ENCODE measurements at regions not wholly inside any gene's neighbourhood (a gene's known extent, or its start where the extent isn't known, plus 50 kb on each side); places are given as distances from the start of the nearest gene placed in this dataset.

DNA sequence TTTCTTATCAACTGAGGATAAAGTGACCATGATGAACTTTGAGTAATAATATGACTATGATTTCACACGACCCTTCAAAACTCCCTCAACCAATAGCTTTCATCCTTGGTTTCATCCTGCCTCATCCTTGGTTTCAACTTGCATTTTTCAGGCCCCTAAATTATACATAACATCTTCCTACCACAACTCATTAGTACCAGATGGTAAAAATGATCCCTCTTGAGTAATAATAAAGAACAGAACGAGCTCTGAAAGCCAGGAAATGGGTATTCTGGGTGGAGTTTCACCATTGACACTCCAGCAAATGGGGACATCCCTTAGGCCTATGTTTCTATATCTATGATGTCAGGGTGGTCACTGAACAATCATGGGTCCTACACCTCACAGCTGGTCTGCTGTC lies 72.1 kb upstream of the LMNTD1 start:
- TF ChIP-seq, protein P1, sequence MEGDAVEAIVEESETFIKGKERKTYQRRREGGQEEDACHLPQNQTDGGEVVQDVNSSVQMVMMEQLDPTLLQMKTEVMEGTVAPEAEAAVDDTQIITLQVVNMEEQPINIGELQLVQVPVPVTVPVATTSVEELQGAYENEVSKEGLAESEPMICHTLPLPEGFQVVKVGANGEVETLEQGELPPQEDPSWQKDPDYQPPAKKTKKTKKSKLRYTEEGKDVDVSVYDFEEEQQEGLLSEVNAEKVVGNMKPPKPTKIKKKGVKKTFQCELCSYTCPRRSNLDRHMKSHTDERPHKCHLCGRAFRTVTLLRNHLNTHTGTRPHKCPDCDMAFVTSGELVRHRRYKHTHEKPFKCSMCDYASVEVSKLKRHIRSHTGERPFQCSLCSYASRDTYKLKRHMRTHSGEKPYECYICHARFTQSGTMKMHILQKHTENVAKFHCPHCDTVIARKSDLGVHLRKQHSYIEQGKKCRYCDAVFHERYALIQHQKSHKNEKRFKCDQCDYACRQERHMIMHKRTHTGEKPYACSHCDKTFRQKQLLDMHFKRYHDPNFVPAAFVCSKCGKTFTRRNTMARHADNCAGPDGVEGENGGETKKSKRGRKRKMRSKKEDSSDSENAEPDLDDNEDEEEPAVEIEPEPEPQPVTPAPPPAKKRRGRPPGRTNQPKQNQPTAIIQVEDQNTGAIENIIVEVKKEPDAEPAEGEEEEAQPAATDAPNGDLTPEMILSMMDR (IDR thresholded peaks at IDR 0.05): no peak
- TF ChIP-seq POLR2AphosphoS5 (IDR thresholded peaks at IDR 0.05; ENCODE audit: insufficient read depth in 1 of 2, low read depth in 1 of 2): no peak
